BE2C (cell line): ENCODE measurements at regions not wholly inside any gene's neighbourhood (a gene's known extent, or its start where the extent isn't known, plus 50 kb on each side); places are given as distances from the start of the nearest gene placed in this dataset.

Source experiments
- DNase-seq: peaks from one replicate; pipeline ENCODE4 v3.0.0-alpha.2; 2020
- H3K27me3 ChIP-seq: fragments of 250-450 bp; sonication (Bioruptor Pico); 2 replicates; pipeline ENCODE4 v1.5.1; 2020; ENCODE audit warnings: mild to moderate bottlenecking
- H3K36me3 ChIP-seq: fragments of 250-450 bp; sonication (Bioruptor Pico); 2 replicates; pipeline ENCODE4 v1.5.1; 2020; ENCODE audit warnings: mild to moderate bottlenecking
- H3K4me1 ChIP-seq: fragments of 250-450 bp; sonication (Bioruptor Pico); 2 replicates; pipeline ENCODE4 v1.5.1; 2020
- H3K4me3 ChIP-seq: 2 replicates; pipeline ENCODE4 v1.5.1; 2011; ENCODE audit warnings: low read depth, low read length
- H3K9me3 ChIP-seq: fragments of 250-450 bp; sonication (Bioruptor Pico); 2 replicates; pipeline ENCODE4 v1.5.1; 2020
- TF ChIP-seq, protein P1 (sequence below): IDR thresholded peaks from 2 replicates; pipeline ENCODE4 v1.5.1; 2012; ENCODE audit warnings: mild to moderate bottlenecking, low read depth, low read length

DNA sequence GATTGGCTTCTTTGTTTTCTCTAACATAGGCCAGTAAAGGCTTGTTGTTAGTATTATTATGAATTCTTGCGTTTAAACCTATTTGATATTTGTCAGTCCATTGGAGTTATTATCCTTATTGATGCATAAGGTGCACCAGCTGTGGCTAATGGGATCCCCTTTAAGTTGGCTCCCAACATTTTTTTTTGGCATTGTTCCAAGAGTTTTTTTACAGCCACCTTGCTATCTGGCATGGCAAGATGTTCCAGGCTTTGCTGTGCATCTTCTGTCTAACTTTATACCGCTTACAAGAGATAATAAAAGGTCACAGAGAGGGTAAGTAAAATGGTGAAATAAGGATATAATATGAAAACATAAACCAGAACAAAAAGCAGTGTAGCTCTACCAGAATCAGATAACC is 157.5 kb upstream of the TACR1 start:
- H3K27me3 ChIP-seq = no peaks in the 10 kb centered on the region
- no peak for DNase-seq
- no peaks in the 10 kb centered on the region for H3K36me3 ChIP-seq
- no peaks in the 10 kb centered on the region for H3K9me3 ChIP-seq
- H3K4me1 ChIP-seq = no peaks in the 10 kb centered on the region
- TF ChIP-seq, protein P1, sequence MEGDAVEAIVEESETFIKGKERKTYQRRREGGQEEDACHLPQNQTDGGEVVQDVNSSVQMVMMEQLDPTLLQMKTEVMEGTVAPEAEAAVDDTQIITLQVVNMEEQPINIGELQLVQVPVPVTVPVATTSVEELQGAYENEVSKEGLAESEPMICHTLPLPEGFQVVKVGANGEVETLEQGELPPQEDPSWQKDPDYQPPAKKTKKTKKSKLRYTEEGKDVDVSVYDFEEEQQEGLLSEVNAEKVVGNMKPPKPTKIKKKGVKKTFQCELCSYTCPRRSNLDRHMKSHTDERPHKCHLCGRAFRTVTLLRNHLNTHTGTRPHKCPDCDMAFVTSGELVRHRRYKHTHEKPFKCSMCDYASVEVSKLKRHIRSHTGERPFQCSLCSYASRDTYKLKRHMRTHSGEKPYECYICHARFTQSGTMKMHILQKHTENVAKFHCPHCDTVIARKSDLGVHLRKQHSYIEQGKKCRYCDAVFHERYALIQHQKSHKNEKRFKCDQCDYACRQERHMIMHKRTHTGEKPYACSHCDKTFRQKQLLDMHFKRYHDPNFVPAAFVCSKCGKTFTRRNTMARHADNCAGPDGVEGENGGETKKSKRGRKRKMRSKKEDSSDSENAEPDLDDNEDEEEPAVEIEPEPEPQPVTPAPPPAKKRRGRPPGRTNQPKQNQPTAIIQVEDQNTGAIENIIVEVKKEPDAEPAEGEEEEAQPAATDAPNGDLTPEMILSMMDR = no peak
- no peak overlapping the region for H3K4me3 ChIP-seq

DNA sequence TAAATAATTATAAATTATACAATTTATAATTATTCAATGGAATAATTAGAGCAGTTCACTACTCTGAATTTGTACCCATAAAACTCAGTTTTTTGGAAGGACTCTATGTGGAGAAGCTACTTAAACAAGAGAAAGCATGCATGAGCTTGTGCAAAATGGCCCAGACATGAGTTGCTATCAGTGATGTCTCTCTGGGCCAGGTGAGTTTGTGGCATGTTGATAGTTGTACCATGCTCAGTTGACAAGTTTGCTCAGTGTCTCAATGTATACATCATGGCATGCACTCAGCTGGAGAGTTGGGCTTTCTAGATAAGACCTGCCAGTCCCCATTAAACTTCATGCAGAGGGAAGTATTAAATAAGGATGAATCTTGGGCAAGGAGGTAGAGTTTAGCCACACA is 153.8 kb upstream of the TACR1 start:
- DNase-seq = no peak

DNA sequence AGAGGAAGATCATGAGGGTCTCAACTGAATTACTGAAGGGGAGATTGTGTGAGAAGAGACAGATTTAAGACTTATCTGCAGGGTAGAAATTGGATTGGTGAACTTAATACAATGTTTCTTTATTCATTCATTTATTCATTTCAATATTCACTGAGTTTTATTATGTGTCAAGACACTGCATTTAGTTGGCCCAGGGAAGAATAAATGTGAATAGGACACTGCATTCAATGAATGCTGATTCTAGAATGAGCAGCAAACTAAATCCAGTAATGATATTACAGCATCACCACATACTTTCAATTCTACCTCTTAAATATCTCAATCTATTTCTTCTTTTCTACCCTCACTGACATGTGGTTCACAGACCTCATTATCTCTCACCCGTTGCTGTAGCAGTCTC is 149.0 kb upstream of the TACR1 start:
- TF ChIP-seq, protein P1 = no peak
- Histone ChIP-seq H3K9me3 (no peaks in the 10 kb centered on the region), H3K36me3 (no peaks in the 10 kb centered on the region), H3K27me3 (no peaks in the 10 kb centered on the region), H3K4me3 (no peak overlapping the region), H3K4me1 (no peaks in the 10 kb centered on the region)
- DNase-seq = no peak

More for the DNA sequence above, 153.8 kb upstream of the TACR1 start:
- TF ChIP-seq, protein P1 = no peak
- Histone ChIP-seq H3K4me3 (no peak overlapping the region), H3K27me3 (no peaks in the 10 kb centered on the region), H3K4me1 (no peaks in the 10 kb centered on the region), H3K9me3 (no peaks in the 10 kb centered on the region), H3K36me3 (no peaks in the 10 kb centered on the region)

DNA sequence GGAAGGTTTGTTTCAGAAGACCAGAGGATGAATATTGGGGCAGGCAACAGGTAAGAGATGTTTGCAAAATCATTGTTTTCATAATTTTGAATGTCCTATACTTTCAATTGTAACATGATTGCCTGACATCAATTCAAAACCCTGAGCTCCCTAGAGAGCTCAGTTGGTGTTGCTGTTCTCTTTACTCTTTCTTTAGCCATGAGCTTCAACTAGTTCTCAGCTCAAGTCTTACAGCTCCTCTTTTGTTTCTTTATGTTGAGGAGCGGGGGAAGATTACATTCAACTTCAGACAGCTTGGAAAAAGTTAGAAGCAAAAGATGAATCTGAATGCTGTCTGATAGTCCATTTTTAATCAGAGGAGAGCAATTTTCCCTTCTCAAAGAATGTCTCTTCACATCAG is 144.8 kb upstream of the TACR1 start:
- TF ChIP-seq, protein P1 = no peak
- H3K27me3 ChIP-seq = no peaks in the 10 kb centered on the region
- H3K9me3 ChIP-seq = no peaks in the 10 kb centered on the region
- no peaks in the 10 kb centered on the region for H3K4me1 ChIP-seq
- H3K36me3 ChIP-seq = no peaks in the 10 kb centered on the region
- no peak overlapping the region for H3K4me3 ChIP-seq
- no peak for DNase-seq

DNA sequence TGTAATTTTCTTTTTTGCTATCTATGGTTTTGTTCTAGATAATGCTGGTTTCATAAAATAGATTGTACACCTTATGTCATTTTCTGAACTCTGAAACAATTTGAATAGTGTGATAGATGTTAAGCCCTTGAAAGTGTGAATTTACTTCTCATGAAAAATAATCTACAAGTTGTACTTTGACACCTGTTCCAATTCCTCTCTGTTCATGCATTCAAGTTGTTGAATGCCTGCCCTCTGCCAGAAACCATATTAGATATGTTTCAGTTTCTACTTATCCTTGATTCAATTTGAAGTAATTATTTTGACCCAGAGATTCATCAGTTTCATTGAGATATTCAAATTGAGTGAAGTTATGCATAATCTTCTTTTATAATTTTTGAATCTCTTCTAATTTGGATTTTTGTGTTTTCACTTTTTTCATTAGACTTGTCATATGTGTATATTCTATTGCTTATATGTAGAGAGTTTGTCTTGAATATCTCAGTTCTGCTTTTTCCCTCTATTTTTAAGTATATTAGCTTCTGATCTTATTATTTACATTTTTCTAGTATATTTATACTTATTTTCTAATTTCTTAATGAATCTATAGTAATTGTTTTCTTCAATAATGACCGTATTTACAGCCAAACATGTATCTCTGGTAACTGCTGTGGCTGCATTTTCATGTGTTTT is 143.3 kb upstream of the TACR1 start:
- Histone ChIP-seq H3K36me3 (no peaks in the 10 kb centered on the region), H3K9me3 (no peaks in the 10 kb centered on the region), H3K27me3 (no peaks in the 10 kb centered on the region), H3K4me3 (no peak overlapping the region), H3K4me1 (no peaks in the 10 kb centered on the region)
- TF ChIP-seq, protein P1 = no peak
- no peak for DNase-seq

DNA sequence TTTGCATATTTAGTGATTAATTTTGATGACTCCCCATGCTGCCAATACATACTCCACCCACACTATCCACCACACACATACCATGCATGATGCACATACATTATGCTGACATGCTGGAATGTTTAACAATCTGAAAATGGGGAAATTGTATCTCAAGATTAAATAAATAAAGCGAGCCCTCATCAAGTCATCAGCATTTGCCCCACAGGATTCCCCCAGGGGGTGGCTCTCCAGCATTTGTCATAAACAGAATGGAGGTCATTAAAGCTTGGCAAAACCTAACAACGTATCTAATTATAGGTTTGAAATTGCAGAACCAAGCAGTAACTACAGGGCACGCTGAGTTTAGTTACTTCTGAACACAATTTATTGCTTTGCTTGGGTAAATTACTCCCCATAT is 141.2 kb upstream of the TACR1 start:
- TF ChIP-seq, protein P1 = no peak
- no peaks in the 10 kb centered on the region for H3K27me3 ChIP-seq
- no peak overlapping the region for H3K4me3 ChIP-seq
- H3K9me3 ChIP-seq = no peaks in the 10 kb centered on the region
- no peaks in the 10 kb centered on the region for H3K4me1 ChIP-seq
- DNase-seq = no peak
- no peaks in the 10 kb centered on the region for H3K36me3 ChIP-seq
